Hepatocyte (in vitro differentiated cells): ENCODE measurements at regions not wholly inside any gene's neighbourhood (a gene's known extent, or its start where the extent isn't known, plus 50 kb on each side); places are given as distances from the start of the nearest gene placed in this dataset.

Experiments
- DNase-seq: peaks from one replicate; pipeline ENCODE4 v3.0.0-alpha.2; 2016; ENCODE audit warnings: low spot score
- H2AFZ ChIP-seq: fragments of 200-600 bp; sonication (generic); 2 replicates; pipeline ENCODE4 v1.6.0; 2016; ENCODE audit warnings: antibody characterized with exemption, mild to moderate bottlenecking
- H3K27ac ChIP-seq: fragments of 200-600 bp; sonication (generic); 2 replicates; pipeline ENCODE4 v1.5.1; 2016; ENCODE audit warnings: mild to moderate bottlenecking
- H3K27me3 ChIP-seq: fragments of 200-600 bp; sonication (generic); 2 replicates; pipeline ENCODE4 v1.6.1; 2016
- H3K36me3 ChIP-seq: fragments of 200-600 bp; sonication (generic); replicated peaks from 2 replicates; pipeline ENCODE4 v1.5.1; 2016; ENCODE audit warnings: low read depth; ENCODE audit not compliant: insufficient read depth
- H3K4me1 ChIP-seq: fragments of 200-600 bp; sonication (generic); 2 replicates; pipeline ENCODE4 v1.5.1; 2016; ENCODE audit warnings: mild to moderate bottlenecking, moderate library complexity; ENCODE audit not compliant: insufficient read depth
- H3K4me2 ChIP-seq: fragments of 200-600 bp; sonication (generic); 2 replicates; pipeline ENCODE4 v1.6.0; 2016
- H3K4me3 ChIP-seq: fragments of 200-600 bp; sonication (generic); 2 replicates; pipeline ENCODE4 v1.5.1; 2016; ENCODE audit warnings: mild to moderate bottlenecking
- H3K79me2 ChIP-seq: fragments of 200-600 bp; sonication (generic); 2 replicates; pipeline ENCODE4 v1.6.0; 2017; ENCODE audit warnings: mild to moderate bottlenecking
- H3K9me2 ChIP-seq: fragments of 200-600 bp; sonication (generic); replicated peaks from 2 replicates; pipeline ENCODE4 v1.6.0; 2017; ENCODE audit warnings: mild to moderate bottlenecking; ENCODE audit not compliant: insufficient read depth
- H3K9me3 ChIP-seq: fragments of 200-600 bp; sonication (generic); 2 replicates; pipeline ENCODE4 v1.5.1; 2016; ENCODE audit warnings: low read depth, mild to moderate bottlenecking
- H4K20me1 ChIP-seq: fragments of 200-600 bp; sonication (generic); 2 replicates; pipeline ENCODE4 v1.6.0; 2016; ENCODE audit warnings: mild to moderate bottlenecking; ENCODE audit not compliant: insufficient read depth, poor library complexity, severe bottlenecking
- EZH2 ChIP-seq: fragments of 200-600 bp; sonication (generic); IDR thresholded peaks from 2 replicates; pipeline ENCODE4 v1.6.1; 2016; ENCODE audit warnings: antibody characterized with exemption, mild to moderate bottlenecking, borderline replicate concordance
- EZH2phosphoT487 ChIP-seq: fragments of 200-600 bp; sonication (generic); IDR thresholded peaks from one replicate; pipeline ENCODE4 v1.6.1; 2018; ENCODE audit warnings: antibody characterized with exemption, mild to moderate bottlenecking, low read depth, moderate library complexity; ENCODE audit not compliant: unreplicated experiment, severe bottlenecking
- WGBS: methylation state at CpG from one replicate; pipeline ENCODE4 v1.1.6; 2016; ENCODE audit warnings: low lambda C conversion rate; ENCODE audit errors: missing lambda C conversion rate; 5-methylcytosine and 5-hydroxymethylcytosine counted together
- TF ChIP-seq, protein P1 (sequence below): fragments of 200-600 bp; sonication (generic); IDR thresholded peaks from 2 replicates; pipeline ENCODE4 v1.5.1; 2016; ENCODE audit warnings: antibody characterized with exemption, mild to moderate bottlenecking; ENCODE audit not compliant: poor library complexity

DNA sequence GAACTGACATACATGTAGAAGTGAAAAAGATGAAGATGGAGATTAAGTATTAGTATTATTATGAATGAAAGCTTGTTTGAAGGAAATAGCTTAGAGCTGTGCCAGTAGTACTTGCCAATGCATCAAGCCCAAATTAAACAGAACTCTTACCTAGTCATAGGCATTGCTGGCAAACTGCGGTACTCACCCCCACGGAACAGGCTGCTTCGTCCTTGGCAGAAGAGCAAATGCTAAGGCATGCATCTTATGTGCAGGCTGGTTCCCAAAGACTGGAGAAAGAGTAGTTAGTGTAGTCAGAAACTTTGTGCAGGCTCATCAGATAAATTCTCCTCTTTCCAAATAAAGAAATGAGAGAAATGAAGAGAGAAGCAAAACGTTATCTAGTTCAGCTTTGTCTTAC, 134.8 kb downstream of the CCDC59 start:
- 84% methylated on average over 4 of the region's 4 CpGs for WGBS
- Histone ChIP-seq H3K27ac (no peak overlapping the region), H2AFZ (no peak overlapping the region), H3K9me3 (no peaks in the 10 kb centered on the region), H3K36me3 (no peaks in the 10 kb centered on the region), H3K4me2 (no peak overlapping the region), H3K4me3 (no peak overlapping the region), H3K27me3 (no peaks in the 10 kb centered on the region), H4K20me1 (no peaks in the 10 kb centered on the region), H3K4me1 (no peaks in the 10 kb centered on the region), H3K79me2 (no peaks in the 10 kb centered on the region), H3K9me2 (no peaks in the 10 kb centered on the region)
- no peak for DNase-seq
- TF ChIP-seq EZH2phosphoT487 = no peak
- no peak for TF ChIP-seq EZH2
- TF ChIP-seq, protein P1, sequence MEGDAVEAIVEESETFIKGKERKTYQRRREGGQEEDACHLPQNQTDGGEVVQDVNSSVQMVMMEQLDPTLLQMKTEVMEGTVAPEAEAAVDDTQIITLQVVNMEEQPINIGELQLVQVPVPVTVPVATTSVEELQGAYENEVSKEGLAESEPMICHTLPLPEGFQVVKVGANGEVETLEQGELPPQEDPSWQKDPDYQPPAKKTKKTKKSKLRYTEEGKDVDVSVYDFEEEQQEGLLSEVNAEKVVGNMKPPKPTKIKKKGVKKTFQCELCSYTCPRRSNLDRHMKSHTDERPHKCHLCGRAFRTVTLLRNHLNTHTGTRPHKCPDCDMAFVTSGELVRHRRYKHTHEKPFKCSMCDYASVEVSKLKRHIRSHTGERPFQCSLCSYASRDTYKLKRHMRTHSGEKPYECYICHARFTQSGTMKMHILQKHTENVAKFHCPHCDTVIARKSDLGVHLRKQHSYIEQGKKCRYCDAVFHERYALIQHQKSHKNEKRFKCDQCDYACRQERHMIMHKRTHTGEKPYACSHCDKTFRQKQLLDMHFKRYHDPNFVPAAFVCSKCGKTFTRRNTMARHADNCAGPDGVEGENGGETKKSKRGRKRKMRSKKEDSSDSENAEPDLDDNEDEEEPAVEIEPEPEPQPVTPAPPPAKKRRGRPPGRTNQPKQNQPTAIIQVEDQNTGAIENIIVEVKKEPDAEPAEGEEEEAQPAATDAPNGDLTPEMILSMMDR = no peak

- 81% methylated on average over 6 of the region's 6 CpGs for WGBS
- H3K4me3 ChIP-seq = no peak overlapping the region
- H4K20me1 ChIP-seq = no peaks in the 10 kb centered on the region
- TF ChIP-seq EZH2 = no peak
- TF ChIP-seq EZH2phosphoT487 = no peak
- DNase-seq = no peak
- H3K4me2 ChIP-seq = no peak overlapping the region
- H3K27me3 ChIP-seq = no peaks in the 10 kb centered on the region
- no peaks in the 10 kb centered on the region for H3K4me1 ChIP-seq
- no peak overlapping the region for H2AFZ ChIP-seq
- no peak overlapping the region for H3K27ac ChIP-seq
- H3K36me3 ChIP-seq = no peaks in the 10 kb centered on the region
- H3K9me3 ChIP-seq = no peaks in the 10 kb centered on the region
- no peaks in the 10 kb centered on the region for H3K9me2 ChIP-seq
- no peaks in the 10 kb centered on the region for H3K79me2 ChIP-seq
Observed at GRCh38 chr12:82216475-82216874, 141.7 kb downstream of the CCDC59 start.

DNA sequence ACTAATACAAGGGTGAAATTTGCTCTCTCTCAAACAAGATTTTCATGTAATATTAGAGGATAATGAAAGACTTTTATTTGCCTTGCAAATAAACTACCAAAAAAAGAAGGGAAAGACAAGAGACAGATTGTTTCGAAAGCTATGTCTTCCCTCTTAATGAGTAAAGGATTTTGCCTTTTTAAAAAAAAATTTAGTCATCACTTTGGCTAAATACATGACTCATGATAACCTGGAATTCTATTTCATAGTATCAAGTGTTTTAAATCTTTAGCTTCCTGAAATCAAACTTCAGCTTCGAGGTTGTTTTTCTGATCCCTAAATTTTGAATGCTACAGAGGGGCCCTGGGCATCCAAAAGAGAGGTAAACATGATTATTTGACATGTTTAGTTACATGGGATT, 144.4 kb downstream of the CCDC59 start:
- whole genome bisulfite sequencing = 65% methylated on average over 2 of the region's 2 CpGs
- Histone ChIP-seq H3K36me3 (no peaks in the 10 kb centered on the region), H3K27me3 (no peaks in the 10 kb centered on the region), H3K4me1 (no peaks in the 10 kb centered on the region), H3K9me3 (no peaks in the 10 kb centered on the region), H3K4me2 (no peak overlapping the region), H4K20me1 (no peaks in the 10 kb centered on the region), H3K4me3 (no peak overlapping the region), H3K27ac (no peak overlapping the region), H3K79me2 (no peaks in the 10 kb centered on the region), H2AFZ (no peak overlapping the region), H3K9me2 (no peaks in the 10 kb centered on the region)
- DNase-seq = no peak
- TF ChIP-seq EZH2phosphoT487 = no peak
- no peak for TF ChIP-seq EZH2
- TF ChIP-seq, protein P1 = no peak

- Histone ChIP-seq H3K36me3 (no peaks in the 10 kb centered on the region), H4K20me1 (no peaks in the 10 kb centered on the region), H3K79me2 (no peaks in the 10 kb centered on the region), H3K9me3 (no peaks in the 10 kb centered on the region), H3K27ac (no peak overlapping the region), H3K4me1 (no peaks in the 10 kb centered on the region), H3K27me3 (no peaks in the 10 kb centered on the region), H3K9me2 (no peaks in the 10 kb centered on the region), H3K4me3 (no peak overlapping the region), H2AFZ (no peak overlapping the region), H3K4me2 (no peak overlapping the region)
- 96% methylated on average over 1 of the region's 1 CpG for WGBS
- TF ChIP-seq EZH2 (no peak), EZH2phosphoT487 (no peak)
- TF ChIP-seq, protein P1 = no peak
- DNase-seq = no peak
Observed at GRCh38 chr12:82210882-82211281, 147.3 kb downstream of the CCDC59 start.
